ENCODE measurements at regions not wholly inside any gene's neighbourhood (a gene's known extent, or its start where the extent isn't known, plus 50 kb on each side); places are given as distances from the start of the nearest gene placed in this dataset.

- no peak for DNase-seq
Measured at GRCh38 chr7:3235322-3235721, 65.7 kb upstream of the SDK1 start.

- no peak for DNase-seq
Measured at GRCh38 chr7:3236268-3236667, 64.8 kb upstream of the SDK1 start.

DNA sequence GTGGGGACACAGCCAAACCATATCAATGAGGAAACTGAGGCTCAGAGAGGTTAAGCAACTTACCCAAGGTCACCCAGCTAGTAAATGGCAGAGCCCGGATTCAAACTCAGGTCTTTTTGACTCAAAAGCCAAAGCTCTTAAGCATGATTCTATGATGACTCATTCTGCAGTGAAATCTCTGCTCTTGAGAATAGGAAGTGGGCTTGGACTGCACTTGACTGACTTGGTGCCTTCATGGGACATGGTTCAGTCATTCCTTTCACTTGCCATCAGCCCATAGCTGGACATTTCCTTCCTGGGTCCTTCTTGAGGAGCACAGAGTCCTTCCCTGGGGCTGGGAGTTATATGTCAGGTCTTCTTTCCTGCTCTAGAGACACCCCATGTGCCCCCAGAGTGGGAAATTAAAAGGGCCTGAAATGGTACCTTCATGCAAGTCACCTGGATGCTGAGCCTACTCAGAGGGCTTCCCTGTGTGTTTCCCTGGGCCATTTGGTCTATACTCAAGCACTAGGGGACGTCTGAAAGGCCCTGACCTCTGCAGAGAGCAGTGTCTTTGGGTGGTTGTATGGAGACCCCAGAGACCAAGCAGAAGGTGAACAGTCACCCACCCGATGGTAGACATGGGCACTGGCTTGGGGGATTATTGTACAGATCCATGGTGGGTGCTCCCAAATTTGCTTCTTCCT, 62.4 kb upstream of the SDK1 start:
- no peak for DNase-seq

DNA sequence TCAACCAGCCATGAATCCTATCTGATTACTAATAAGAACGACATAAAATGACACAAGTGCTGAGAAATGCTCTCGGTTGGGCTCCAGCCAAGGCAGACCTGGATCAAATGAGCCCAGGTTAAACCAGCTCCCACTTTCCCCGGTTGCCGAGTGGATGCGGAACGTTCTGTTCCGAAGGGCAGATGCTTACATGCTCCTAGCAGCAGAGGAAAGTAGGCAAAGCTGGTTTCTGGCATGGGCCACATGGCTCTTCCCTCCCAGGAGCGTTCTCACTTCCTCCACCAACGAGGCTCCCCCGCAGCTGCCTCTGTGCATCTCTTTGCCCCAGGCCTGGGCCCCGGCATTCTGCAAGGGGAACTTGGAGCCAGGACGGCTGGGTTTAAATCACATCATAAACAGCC, 61.8 kb upstream of the SDK1 start:
- no peak for DNase-seq

DNA sequence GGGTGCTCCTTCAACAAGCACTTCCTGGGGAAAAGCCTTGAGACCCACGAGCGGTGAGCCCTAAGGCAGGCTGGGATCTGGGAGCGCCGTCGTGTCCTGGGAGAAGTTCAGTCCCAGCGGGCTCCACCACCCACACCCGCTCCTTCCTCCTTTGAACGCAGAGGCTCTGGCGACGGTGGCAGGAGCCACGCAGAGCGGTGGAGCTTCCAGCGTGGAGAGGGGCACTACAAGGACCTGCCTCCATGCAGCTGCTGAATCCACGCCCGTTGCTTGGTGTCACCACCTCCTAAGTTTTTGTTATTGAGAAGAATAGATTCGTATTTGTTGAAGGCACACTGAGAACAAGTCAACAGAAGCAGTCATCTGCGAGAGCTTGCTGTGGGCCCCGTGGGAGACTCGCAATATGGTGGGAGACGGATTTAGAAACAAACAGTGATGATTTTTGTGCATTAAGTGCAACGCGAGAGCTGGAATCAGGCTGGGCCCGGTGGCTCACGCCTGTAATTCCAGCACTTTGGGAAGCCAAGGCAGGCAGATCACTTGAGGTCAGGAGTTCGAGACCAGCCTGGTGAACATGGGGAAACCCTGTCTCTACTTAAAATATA, 60.1 kb upstream of the SDK1 start:
- DNase-seq: no peak

DNA sequence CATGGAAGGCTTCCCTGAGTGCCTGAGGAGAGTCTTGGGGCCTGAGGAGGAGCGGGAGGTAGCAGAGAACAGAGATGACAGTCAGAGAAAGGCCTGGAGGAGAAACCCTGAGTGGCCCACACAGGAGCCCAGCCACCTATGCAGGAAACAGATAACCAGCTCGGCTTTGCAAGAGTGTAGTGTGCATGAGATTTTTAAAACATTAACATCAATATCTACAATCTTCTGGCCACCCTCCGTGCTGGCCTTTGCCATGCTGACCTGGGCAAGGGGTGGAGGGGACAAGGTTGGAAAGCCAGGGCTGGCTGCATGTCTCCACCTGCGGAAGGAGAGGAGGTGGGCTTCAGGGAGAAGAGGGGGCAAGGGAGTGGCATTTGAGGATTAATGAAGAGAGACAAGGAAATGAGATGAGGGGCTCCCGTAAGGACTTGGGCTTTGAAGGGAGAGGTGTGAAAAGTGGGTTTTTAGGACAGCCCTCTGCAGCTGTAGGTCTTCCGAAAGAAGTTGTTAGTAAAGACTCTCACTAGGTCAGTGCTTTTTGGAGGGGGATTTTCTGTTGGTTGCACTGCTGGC, 59.3 kb upstream of the SDK1 start:
- DNase-seq: no peak

DNA sequence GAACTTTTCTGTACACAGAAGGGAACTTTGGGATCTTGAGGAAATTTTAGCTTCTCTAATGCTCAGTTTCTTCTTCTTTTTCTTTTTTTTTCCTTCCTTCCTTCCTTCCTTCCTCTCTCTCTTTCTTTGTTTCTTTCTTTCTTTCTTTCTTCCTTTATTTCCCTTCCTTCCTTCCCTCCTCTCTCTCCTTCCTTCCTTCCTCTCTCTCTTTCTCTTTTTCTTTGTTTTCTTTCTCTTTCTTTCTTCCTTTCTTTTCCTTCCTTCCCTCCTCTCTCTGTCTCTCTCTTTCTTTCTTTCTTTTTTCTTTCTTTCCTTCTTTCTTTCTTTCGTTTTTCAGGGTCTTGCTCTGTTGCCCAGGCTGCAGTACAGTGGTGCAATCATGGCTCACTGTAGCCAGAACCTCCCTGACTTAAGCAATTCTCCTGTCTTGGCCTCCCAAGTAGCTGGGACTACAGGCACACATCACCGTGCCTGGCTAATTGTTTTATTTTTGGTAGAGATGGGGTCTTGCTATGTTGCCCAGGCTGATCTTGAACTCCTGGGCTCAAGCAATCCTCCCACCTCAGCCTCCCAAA, 58.6 kb upstream of the SDK1 start:
- DNase-seq: no peak

DNA sequence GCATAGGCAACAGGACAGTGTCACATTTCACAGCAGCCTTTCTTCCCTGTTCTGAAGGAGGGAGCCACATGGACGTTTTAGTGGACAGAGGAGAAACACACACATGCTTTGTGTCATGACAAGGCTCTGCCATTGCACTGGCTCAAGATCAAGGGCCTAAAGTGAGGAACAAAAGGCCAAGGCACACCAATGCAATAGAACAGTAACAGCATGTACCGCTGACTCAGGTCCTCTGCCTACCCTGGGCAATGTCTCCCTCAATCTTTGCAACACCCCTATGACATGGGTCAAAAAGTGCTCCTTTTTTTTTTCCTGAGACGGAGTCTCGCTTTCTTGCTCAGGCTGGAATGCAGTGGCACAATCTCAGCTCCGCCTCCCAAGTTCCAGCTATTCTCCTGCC, 57.8 kb upstream of the SDK1 start:
- no peak for DNase-seq

DNA sequence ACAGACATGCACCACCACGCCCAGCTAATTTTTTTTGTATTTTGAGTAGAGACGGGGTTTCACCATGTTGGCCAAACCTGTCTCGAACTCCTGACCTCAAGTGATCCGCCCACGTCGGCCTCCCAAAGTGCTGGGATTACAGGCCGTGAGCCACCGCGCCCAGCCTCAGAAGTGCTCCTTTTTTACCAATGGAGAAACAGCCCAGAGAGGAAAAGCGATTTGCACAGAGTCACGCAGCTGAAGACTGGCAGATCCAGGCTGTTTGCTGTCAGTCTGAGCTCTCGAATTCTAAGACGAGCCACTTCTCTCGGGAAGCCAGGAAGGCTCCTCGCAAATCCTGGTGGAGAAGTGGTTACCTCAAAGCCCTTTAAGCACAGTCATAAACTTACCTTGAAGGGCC, 57.4 kb upstream of the SDK1 start:
- no peak for DNase-seq

GRCh38 chr7:3244241-3244814, 56.7 kb upstream of the SDK1 start:
- DNase-seq: no peak

GRCh38 chr7:3245077-3245476, 56.0 kb upstream of the SDK1 start:
- DNase-seq: no peak

- no peak for DNase-seq
Measured at GRCh38 chr7:3245721-3246120, 55.3 kb upstream of the SDK1 start.

DNA sequence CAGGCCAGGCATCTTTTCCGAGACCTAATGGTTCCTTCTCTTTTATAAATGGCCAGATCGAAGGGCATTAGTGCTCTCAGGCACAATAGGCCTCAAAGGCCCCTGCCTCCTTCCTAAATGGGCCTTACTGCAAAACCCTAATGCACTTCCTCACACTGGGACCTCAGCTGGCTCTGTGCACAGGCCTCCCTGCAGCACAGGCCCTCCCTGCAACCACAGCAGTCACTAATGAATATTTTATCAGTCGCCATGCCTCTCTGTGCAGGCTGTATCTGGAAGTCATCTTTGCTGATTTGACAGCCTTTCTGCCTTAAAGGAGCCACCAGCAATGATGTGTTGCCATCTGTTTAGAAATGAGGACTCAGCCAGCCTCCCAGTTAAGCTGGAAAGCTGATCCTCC, 54.9 kb upstream of the SDK1 start:
- no peak for DNase-seq

DNA sequence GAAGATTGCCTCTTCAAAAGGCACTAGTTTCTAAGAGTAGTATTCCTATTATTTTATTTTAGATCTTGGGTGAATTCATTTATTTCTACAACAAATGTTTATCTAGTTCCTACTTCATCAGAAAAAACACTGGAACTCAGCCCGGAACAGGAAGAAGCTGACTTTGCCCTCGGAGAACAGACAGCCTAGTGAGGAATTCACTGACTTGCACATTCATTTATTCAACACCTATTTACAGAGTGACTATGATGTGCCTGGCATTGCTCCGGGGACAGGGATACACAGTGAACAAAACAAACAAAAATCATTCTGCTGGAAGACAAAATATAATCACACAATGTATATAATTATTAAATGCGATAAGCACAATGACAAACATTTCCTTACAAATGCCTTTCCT, 54.4 kb upstream of the SDK1 start:
- no peak for DNase-seq

- no peak for DNase-seq
Measured at GRCh38 chr7:3250725-3251124, 50.3 kb upstream of the SDK1 start.

Measured in activated effector memory CD4-positive, alpha-beta T cell treated with anti-CD3 and anti-CD28 coated beads, Interleukin-2, amount 50 U/mL, for 16 hours (primary cell).